Heart left ventricle (tissue), 16 donors: ENCODE measurements at regions not wholly inside any gene's neighbourhood (a gene's known extent, or its start where the extent isn't known, plus 50 kb on each side); places are given as distances from the start of the nearest gene placed in this dataset.

Source experiments
- ATAC-seq, 4 donors: fragments of 200-7000 bp; cut with Tn5 transposase; one replicate each; pipeline ENCODE4 v1.9.1; 2020 to 2022; ENCODE audit warnings: moderate library complexity in 4 of 4, mild to moderate bottlenecking in 3 of 4, moderate number of reproducible peaks in 1 of 4
- DNase-seq, 5 donors: peaks; one replicate each; pipeline ENCODE4 v3.0.0-alpha.2; 2020
- H3K27ac ChIP-seq, 12 donors: fragments of 200-600 bp; sonication (generic) in 4 of 12; one replicate each; pipeline versions ENCODE4 v1.5.0 to v1.8.0; 2016 to 2022; ENCODE audit warnings: mild to moderate bottlenecking in 2 of 12
- H3K27me3 ChIP-seq, 9 donors: fragments of 200-600 bp; sonication (generic) in 2 of 9; one replicate each; pipeline versions ENCODE4 v1.5.1 to v1.8.0; 2016 to 2022; ENCODE audit warnings: mild to moderate bottlenecking in 3 of 9
- H3K36me3 ChIP-seq, 9 donors: fragments of 200-600 bp; sonication (generic) in 2 of 9; one replicate each; pipeline versions ENCODE4 v1.5.0 to v1.8.0; 2018 to 2022; ENCODE audit warnings: mild to moderate bottlenecking in 2 of 9
- H3K4me1 ChIP-seq, 12 donors: fragments of 200-600 bp; sonication (generic) in 4 of 12; one replicate each; pipeline versions ENCODE4 v1.5.0 to v1.8.0; 2016 to 2022; ENCODE audit warnings: mild to moderate bottlenecking in 3 of 12
- H3K4me3 ChIP-seq, 12 donors: fragments of 200-600 bp; sonication (generic) in 4 of 12; one replicate each; pipeline versions ENCODE4 v1.5.0 to v1.8.0; 2017 to 2022; ENCODE audit warnings: mild to moderate bottlenecking in 9 of 12, moderate library complexity in 4 of 12
- H3K9me3 ChIP-seq, 12 donors: fragments of 200-600 bp; sonication (generic) in 4 of 12; one replicate each; pipeline versions ENCODE4 v1.5.0 to v1.8.0; 2016 to 2022; ENCODE audit warnings: mild to moderate bottlenecking in 1 of 12
- POLR2A ChIP-seq, 2 donors: fragments of 450-650 bp; IDR thresholded peaks; one replicate each; pipeline ENCODE4 v1.6.1; 2017; ENCODE audit warnings: antibody characterized with exemption in 2 of 2, mild to moderate bottlenecking in 2 of 2, moderate library complexity in 2 of 2
- WGBS, 4 donors: extraction: QIAGEN DNeasy Blood & Tissue Kit in 2 of 4; methylation state at CpG; one replicate each; pipeline versions ENCODE4 v1.1.5 to v1.1.7; 2013 to 2018; 5-methylcytosine and 5-hydroxymethylcytosine counted together
- intact Hi-C, 10 donors: fragments of 100-400 bp; cut with DNase I; formaldehyde crosslinking; loops; one replicate each; pipeline versions ENCODE4 v1.11.1 to v1.14.2; 2022
- TF ChIP-seq, protein P1 (sequence below), 12 donors: fragments of 200-600 bp; sonication (generic) in 4 of 12; IDR thresholded peaks; one replicate each; pipeline versions ENCODE4 v1.5.0 to v1.8.0; 2018 to 2022; ENCODE audit warnings: antibody characterized with exemption in 12 of 12, mild to moderate bottlenecking in 5 of 12
- donor health status: ischemic (EF 13 %, LVEDD 7.1; RV severe dilation, severe dysfunction).
- donor health status: healthy with polysubstance abuse.
- donor health status: DM: no; HTN: yes; CAD: no.
- donor health status: DM: no; HTN: no; CAD: no.
- donor health status: ischemic (EF 25% LVEDD 6.9; RV normal size, moderate dysfunction).
- donor health status: ischemic (EF 25% LVEDD 5.7; RV mildly dilated, moderate dysfunction).
- donor health status: healthy.
- donor health status: DM: yes; HTN: yes; CAD: no.
- donor health status: ischemic (EF 35%, LVEDD 5.7; RV mildly dilated, moderate dysfunction).
- donor health status: nonischemic (EF 11% LVEDD 7.7; RV severe dilation, severe dysfunction).
- donor health status: DM: yes; HTN: yes; CAD: no.
- donor health status: PGD.
- donor health status: ischemic (EF 29% LVEDD 5.4; RV normal size, mild dysfunction).
- donor health status: nonischemic (EF 23%, LVEDD 6.1; RV moderate dilation, normal function).

DNA sequence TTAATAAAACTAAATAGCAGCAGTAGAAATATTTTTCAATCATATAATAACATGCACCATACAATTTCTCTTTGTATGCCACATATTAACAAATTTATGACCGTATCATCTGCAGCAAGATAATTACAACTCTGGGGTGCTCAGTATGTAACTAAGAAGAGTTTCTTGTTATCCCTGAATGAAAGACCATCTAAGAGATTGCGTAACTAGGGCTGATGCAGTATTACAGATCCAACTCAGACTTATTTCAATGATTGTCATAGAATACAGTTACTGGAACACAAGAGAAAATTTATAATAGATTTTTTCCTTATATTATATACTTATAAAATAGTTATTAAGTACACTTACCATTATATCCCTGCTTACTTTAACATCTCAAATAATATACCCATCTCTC lies 305.1 kb downstream of the SLITRK1 start:
- 84 to 91% (median 85%) methylated on average over 2 of the region's 2 CpGs for WGBS, 4 donors
- ATAC-seq (no peak), DNase-seq (no peak)
- Histone ChIP-seq H3K27ac (no peak overlapping the region), H3K4me3 (no peak overlapping the region), H3K4me1 (no peaks in the 10 kb centered on the region), H3K27me3 (no peaks in the 10 kb centered on the region), H3K9me3 (peaks cover 0 to 5% (median 0%) of the 10 kb centered on the region in 12 donors), H3K36me3 (no peaks in the 10 kb centered on the region)
- intact Hi-C loops, result no loop called here
- TF ChIP-seq, protein P1, sequence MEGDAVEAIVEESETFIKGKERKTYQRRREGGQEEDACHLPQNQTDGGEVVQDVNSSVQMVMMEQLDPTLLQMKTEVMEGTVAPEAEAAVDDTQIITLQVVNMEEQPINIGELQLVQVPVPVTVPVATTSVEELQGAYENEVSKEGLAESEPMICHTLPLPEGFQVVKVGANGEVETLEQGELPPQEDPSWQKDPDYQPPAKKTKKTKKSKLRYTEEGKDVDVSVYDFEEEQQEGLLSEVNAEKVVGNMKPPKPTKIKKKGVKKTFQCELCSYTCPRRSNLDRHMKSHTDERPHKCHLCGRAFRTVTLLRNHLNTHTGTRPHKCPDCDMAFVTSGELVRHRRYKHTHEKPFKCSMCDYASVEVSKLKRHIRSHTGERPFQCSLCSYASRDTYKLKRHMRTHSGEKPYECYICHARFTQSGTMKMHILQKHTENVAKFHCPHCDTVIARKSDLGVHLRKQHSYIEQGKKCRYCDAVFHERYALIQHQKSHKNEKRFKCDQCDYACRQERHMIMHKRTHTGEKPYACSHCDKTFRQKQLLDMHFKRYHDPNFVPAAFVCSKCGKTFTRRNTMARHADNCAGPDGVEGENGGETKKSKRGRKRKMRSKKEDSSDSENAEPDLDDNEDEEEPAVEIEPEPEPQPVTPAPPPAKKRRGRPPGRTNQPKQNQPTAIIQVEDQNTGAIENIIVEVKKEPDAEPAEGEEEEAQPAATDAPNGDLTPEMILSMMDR (IDR thresholded peaks at IDR 0.05), result no peak
- TF ChIP-seq POLR2A (IDR thresholded peaks at IDR 0.05), result no peak

- Histone ChIP-seq H3K4me3 (no peak overlapping the region), H3K4me1 (no peaks in the 10 kb centered on the region), H3K9me3 (peaks cover 0 to 10% (median 0%) of the 10 kb centered on the region in 12 donors), H3K27me3 (no peaks in the 10 kb centered on the region), H3K36me3 (no peaks in the 10 kb centered on the region), H3K27ac (no peak overlapping the region)
- DNase-seq, result no peak
- no peak for ATAC-seq
- intact Hi-C loops, result no loop called here
- TF ChIP-seq POLR2A (IDR thresholded peaks at IDR 0.05), result no peak
- TF ChIP-seq, protein P1 (IDR thresholded peaks at IDR 0.05), result no peak
- 59 to 83% (median 75%) methylated on average over 3 of the region's 3 CpGs for WGBS, 4 donors
Observed at GRCh38 chr13:83568019-83568418, 314.3 kb downstream of the SLITRK1 start.

DNA sequence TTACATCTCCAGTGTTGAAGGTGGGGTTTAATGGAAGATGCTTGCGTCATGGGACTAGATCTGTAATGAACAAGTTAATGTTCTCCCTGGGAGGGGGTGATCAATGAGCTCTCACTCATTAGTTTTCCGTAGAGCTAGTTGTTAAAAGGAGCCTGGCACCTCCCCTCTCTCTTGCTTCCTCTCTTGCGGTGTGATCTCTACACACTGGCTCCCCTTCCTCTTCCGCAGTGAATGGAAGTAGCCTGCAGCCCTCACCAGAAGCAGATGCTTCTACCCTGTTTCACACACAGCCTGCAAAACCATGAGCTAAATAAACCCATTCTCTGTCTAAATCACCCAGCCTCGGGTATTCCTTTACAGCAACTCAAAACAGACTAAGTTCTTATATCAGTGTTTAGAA lies 318.8 kb downstream of the SLITRK1 start:
- ATAC-seq, result no peak
- Histone ChIP-seq H3K27me3 (no peaks in the 10 kb centered on the region), H3K4me1 (no peaks in the 10 kb centered on the region), H3K27ac (no peak overlapping the region), H3K36me3 (no peaks in the 10 kb centered on the region), H3K4me3 (no peak overlapping the region), H3K9me3 (peaks cover 0 to 7% (median 0%) of the 10 kb centered on the region in 12 donors)
- intact Hi-C loops, result no loop called here
- WGBS, 4 donors, result 62 to 69% (median 64%) methylated on average over 5 of the region's 5 CpGs
- no peak for DNase-seq
- TF ChIP-seq, protein P1 (IDR thresholded peaks at IDR 0.05), result no peak
- no peak for TF ChIP-seq POLR2A (IDR thresholded peaks at IDR 0.05)

DNA sequence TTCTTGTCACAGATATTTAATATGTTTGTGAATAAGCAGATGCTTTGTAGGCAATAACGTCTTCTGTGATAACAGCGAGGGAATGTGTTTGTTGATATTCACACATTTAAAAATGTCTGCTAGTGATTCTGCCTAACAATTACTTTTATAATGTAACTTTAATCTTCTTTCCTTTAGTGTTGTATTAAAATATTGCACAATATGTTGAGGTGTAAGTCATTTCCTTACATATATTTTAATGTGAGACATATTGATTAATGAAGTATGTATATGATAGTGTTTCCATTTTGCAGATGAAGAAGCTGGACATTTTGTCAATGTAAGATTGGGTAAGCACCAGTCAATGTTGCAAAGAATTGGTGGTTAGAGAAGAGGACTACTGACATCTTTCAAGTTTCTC lies 324.4 kb downstream of the SLITRK1 start:
- 62 to 65% (median 63%) methylated on average over 2 of the region's 2 CpGs for WGBS, 4 donors
- TF ChIP-seq, protein P1 (IDR thresholded peaks at IDR 0.05), result no peak
- no peak for TF ChIP-seq POLR2A (IDR thresholded peaks at IDR 0.05)
- ATAC-seq (no peak), DNase-seq (no peak)
- Histone ChIP-seq H3K27ac (no peak overlapping the region), H3K4me1 (no peaks in the 10 kb centered on the region), H3K9me3 (peaks cover 0 to 9% (median 0%) of the 10 kb centered on the region in 12 donors), H3K27me3 (no peaks in the 10 kb centered on the region), H3K4me3 (no peak overlapping the region), H3K36me3 (no peaks in the 10 kb centered on the region)
- intact Hi-C loops, result no loop called here
